HUES64 (cell line): ENCODE measurements at regions not wholly inside any gene's neighbourhood (a gene's known extent, or its start where the extent isn't known, plus 50 kb on each side); places are given as distances from the start of the nearest gene placed in this dataset.

Source experiments
- H3K27ac ChIP-seq: 2 replicates; pipeline ENCODE4 v1.7.0; 2013; ENCODE audit warnings: low read depth, low read length, inconsistent platforms
- H3K27me3 ChIP-seq: 2 replicates; pipeline ENCODE4 v1.6.1; 2013; ENCODE audit warnings: mild to moderate bottlenecking, low read length; ENCODE audit not compliant: insufficient read depth
- H3K36me3 ChIP-seq: 2 replicates; pipeline ENCODE4 v1.6.1; 2013; ENCODE audit warnings: mild to moderate bottlenecking, low read length; ENCODE audit not compliant: insufficient read depth
- H3K4me1 ChIP-seq: 2 replicates; pipeline ENCODE4 v1.6.1; 2013; ENCODE audit warnings: mild to moderate bottlenecking, low read length, moderate library complexity; ENCODE audit not compliant: insufficient read depth
- H3K4me3 ChIP-seq: 2 replicates; pipeline ENCODE4 v1.5.1; 2013; ENCODE audit warnings: mild to moderate bottlenecking, low read length, moderate library complexity
- H3K9ac ChIP-seq: 2 replicates; pipeline ENCODE4 v1.6.1; 2013; ENCODE audit warnings: mild to moderate bottlenecking, low read depth, low read length
- H3K9me3 ChIP-seq: 2 replicates; pipeline ENCODE4 v1.6.1; 2013; ENCODE audit warnings: low read depth, low read length; ENCODE audit not compliant: insufficient read depth
- WGBS: fragments of 150-250, 120-280 bp; methylation state at CpG from one replicate; pipeline ENCODE4 v1.1.7; 2013; ENCODE audit warnings: missing lambda C conversion rate; 5-methylcytosine and 5-hydroxymethylcytosine counted together

DNA sequence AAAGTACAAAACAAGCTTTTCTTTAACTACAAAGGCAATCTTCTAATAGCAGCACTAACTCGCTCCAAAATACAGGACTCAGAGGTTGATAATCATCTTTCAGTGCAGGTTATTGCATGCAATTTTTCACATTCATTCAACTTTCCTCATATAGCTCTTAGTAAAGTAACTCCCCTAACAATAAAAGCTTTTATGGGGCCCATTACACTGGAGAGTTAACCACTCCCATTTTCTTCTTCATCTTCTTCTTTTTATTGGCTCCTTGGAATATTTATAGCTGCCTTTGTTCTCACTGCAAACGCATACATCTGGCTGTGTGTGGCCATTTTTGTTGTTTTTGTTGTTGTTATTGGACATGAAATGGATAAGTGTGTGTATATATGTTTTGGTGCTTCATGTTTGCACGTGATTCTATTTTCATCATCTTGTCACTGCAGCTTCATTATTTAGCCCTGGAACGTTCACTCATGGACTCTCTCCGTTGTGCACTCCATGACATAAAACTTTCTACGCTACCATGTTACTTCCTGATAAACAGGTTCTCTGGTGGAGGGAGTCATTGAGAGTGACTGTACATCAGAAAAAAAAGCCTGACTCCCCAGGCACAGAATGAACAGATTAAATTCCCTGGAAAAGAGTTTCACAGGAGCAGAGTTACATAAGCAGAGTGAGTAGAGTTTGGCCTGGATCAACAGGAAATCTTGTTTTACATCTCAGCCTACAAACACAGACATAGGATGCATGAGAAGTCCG is 236.4 kb upstream of the SP4 start:
- no peak overlapping the region for H3K9ac ChIP-seq
- no peak overlapping the region for H3K4me3 ChIP-seq
- H3K27ac ChIP-seq, result no peak overlapping the region
- H3K9me3 ChIP-seq, result no peaks in the 10 kb centered on the region
- H3K36me3 ChIP-seq, result no peaks in the 10 kb centered on the region
- 0 out of 2 replicates have a peak, but pooled peaks cover 7% of the 10 kb centered on the region for H3K4me1 ChIP-seq
- H3K27me3 ChIP-seq, result no peaks in the 10 kb centered on the region
- WGBS, result 97% methylated on average over 7 of the region's 7 CpGs

DNA sequence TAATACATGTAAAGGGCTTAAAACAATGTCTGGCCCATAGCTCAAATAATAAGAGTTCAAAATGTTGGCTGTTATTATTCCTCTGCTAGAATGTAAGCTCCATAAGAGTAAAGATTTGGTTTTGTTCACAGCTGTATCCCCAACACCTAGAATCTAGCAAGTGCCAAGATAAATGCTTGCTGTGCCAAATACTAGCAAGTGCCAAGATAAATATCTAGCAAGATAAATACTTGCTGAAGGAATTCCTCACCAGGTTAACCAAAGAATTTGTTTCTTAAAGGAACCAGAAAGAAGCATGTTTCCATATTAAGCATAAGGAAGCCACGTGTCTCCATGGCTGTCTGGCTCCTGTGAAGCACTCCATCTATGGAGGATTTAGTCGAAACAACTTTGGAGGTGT is 235.2 kb upstream of the SP4 start:
- Histone ChIP-seq H3K4me3 (no peak overlapping the region), H3K9me3 (no peaks in the 10 kb centered on the region), H3K27me3 (no peaks in the 10 kb centered on the region), H3K27ac (no peak overlapping the region), H3K9ac (no peak overlapping the region), H3K36me3 (no peaks in the 10 kb centered on the region), H3K4me1 (0 out of 2 replicates have a peak, but pooled peaks cover 7% of the 10 kb centered on the region)
- WGBS, result 88% methylated on average over 2 of the region's 2 CpGs

DNA sequence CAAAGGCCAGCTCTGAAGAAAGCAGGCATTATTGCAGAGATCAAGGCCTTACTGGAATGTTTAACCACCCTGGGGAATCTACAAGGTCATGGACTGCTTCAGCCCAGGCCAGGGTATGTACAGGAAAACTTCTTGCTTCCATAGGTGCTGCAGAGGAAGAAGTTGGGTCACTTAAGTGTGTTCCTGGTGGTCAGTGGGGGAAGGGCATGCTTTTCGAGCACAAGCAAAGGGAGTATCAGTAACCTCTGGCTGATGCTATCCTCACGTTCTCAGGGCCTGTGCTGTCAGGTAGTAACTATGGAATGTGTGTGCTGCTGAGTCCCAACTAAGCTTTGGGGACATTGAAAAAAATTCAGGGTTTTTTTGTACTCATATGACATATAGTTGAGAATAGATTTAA is 234.0 kb upstream of the SP4 start:
- 77% methylated on average over 2 of the region's 2 CpGs for WGBS
- Histone ChIP-seq H3K27ac (no peak overlapping the region), H3K4me3 (no peak overlapping the region), H3K36me3 (no peaks in the 10 kb centered on the region), H3K9ac (no peak overlapping the region), H3K27me3 (no peaks in the 10 kb centered on the region), H3K4me1 (0 out of 2 replicates have a peak, but pooled peaks cover 7% of the 10 kb centered on the region), H3K9me3 (no peaks in the 10 kb centered on the region)

DNA sequence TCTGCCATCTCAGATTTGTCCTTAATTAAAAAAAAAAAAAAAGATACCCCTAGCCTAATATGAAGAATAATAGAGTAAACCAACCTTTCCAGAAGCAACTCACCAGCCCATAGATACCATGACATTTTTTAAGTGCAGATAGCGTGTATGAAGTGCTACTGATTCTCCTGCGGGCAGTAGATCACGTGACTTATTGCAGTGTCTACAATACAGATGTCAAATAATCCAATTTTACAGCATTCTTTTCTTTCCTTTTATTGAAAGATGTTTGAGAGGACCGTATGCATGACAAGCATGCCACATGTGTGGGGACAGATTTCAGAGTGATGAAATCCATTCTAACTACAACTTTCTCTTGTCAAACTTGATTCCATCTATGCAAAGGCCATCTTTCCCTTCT is 232.9 kb upstream of the SP4 start:
- H3K9ac ChIP-seq, result no peak overlapping the region
- no peak overlapping the region for H3K4me3 ChIP-seq
- WGBS, result 98% methylated on average over 3 of the region's 4 CpGs
- H3K27ac ChIP-seq, result no peak overlapping the region
- 0 out of 2 replicates have a peak, but pooled peaks cover 7% of the 10 kb centered on the region for H3K4me1 ChIP-seq
- H3K9me3 ChIP-seq, result no peaks in the 10 kb centered on the region
- H3K36me3 ChIP-seq, result no peaks in the 10 kb centered on the region
- H3K27me3 ChIP-seq, result no peaks in the 10 kb centered on the region

DNA sequence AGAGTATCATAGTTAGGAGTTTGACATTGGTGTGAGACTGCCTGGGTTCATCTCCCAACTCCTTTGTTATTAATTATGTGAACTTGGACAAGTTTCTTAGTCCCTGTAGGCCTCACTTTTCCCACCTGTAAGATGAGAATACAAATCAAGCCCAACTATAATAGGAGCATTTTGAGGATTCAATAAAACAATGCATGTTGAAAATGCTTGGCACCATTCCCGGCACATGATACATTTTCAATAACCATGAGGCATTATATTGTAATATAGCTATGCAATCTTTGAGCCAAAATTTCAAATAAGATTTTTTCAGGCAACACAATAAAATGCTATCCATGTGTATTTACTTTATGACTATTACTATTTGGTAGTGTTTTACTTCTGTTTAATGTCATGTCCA is 229.0 kb upstream of the SP4 start:
- WGBS, result 80% methylated on average over 1 of the region's 1 CpG
- Histone ChIP-seq H3K27ac (no peak overlapping the region), H3K27me3 (no peaks in the 10 kb centered on the region), H3K36me3 (no peaks in the 10 kb centered on the region), H3K4me1 (peaks cover 7% of the 10 kb centered on the region; the same call in 1 of the 2 replicates), H3K9me3 (no peaks in the 10 kb centered on the region), H3K4me3 (no peak overlapping the region), H3K9ac (no peak overlapping the region)

DNA sequence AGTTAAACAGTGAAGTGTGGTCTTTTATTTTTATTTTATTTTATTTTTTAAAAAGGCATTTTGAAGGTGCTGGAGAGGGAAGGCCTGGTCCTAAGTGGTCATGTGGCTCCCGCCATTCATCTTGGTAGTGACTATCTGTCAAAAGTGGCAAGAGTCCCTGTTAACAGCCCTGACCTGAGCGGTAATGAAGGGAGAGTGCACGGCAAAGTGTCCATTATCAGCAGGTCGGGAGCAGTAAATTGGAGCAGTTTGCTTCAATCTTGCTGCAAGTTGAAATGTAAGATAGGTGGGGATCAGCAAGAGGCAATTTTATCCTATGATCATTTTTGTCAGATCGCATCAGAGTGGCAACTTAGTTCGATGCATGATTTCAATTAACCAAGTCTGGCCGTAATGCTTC is 227.4 kb upstream of the SP4 start:
- Histone ChIP-seq H3K27me3 (no peaks in the 10 kb centered on the region), H3K9me3 (no peaks in the 10 kb centered on the region), H3K9ac (no peak overlapping the region), H3K36me3 (no peaks in the 10 kb centered on the region), H3K27ac (no peak overlapping the region), H3K4me3 (no peak overlapping the region), H3K4me1 (peaks cover 4% of the 10 kb centered on the region; the same call in 1 of the 2 replicates)
- 94% methylated on average over 7 of the region's 7 CpGs for WGBS

DNA sequence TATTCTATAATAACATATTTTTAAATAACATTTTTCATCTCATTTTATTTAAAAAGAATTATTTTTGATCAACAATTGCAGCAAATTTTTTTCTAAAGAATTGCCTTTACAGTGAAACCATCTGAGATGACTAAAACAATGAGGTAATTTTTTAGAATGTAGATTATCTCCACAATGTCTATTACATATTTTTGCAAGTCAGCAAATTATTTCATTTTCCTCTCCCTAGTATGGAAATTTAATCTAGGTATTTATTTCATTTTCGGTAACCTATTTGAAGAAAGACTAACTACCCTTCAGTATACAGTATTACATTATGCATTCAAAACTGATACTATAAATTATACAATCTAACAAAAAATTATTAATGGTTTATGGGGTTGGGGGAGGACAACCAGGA is 213.2 kb upstream of the SP4 start:
- Histone ChIP-seq H3K9me3 (no peaks in the 10 kb centered on the region), H3K27ac (no peak overlapping the region), H3K4me3 (no peak overlapping the region), H3K4me1 (no peaks in the 10 kb centered on the region), H3K9ac (no peak overlapping the region), H3K36me3 (no peaks in the 10 kb centered on the region), H3K27me3 (no peaks in the 10 kb centered on the region)
- no CpG with 5 or more reads among the region's 1 CpG for WGBS

DNA sequence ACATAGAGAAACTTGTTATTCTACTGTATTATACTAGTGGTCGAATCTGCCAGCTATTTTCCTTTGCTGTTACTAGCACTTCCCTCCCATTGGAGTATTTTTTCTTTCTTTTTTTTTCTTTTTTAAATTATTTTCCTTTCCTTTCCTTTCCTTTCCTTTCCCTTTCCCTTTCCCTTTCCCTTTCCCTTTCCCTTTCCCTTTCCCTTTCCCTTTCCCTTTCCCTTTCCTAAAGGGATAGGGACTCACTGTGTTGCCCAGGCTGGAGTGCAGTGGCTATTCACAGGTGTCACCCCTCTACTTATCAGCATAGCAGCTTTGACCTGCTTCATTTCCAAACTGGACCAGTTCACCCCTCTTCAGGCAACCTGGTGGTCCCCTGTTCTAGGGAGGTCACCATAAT is 212.6 kb upstream of the SP4 start:
- Histone ChIP-seq H3K9ac (no peak overlapping the region), H3K4me1 (no peaks in the 10 kb centered on the region), H3K9me3 (no peaks in the 10 kb centered on the region), H3K27me3 (no peaks in the 10 kb centered on the region), H3K27ac (no peak overlapping the region), H3K4me3 (no peak overlapping the region), H3K36me3 (no peaks in the 10 kb centered on the region)
- 83% methylated on average over 1 of the region's 1 CpG for WGBS

DNA sequence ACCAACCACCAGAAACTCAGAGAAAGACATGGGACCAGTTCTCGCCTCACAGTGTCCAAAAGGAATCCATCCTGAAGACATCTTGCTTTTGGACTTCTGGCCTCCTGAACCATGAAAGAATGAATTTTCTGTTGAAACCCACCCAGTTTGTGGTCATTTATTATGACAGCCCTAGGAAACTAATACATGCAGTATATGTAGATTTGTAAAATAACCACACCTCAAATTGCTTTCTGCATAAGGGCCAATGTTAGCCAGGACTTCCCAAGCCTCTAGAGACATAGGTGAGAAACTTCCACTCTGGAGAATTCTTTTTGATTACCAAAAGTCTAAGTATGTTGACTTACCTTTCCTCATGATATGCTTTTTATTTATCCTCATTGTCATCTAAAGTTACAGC is 210.5 kb upstream of the SP4 start:
- Histone ChIP-seq H3K27me3 (no peaks in the 10 kb centered on the region), H3K36me3 (no peaks in the 10 kb centered on the region), H3K9me3 (no peaks in the 10 kb centered on the region), H3K9ac (no peak overlapping the region), H3K4me3 (no peak overlapping the region), H3K4me1 (no peaks in the 10 kb centered on the region), H3K27ac (no peak overlapping the region)
- WGBS, result 96% methylated on average over 1 of the region's 1 CpG

DNA sequence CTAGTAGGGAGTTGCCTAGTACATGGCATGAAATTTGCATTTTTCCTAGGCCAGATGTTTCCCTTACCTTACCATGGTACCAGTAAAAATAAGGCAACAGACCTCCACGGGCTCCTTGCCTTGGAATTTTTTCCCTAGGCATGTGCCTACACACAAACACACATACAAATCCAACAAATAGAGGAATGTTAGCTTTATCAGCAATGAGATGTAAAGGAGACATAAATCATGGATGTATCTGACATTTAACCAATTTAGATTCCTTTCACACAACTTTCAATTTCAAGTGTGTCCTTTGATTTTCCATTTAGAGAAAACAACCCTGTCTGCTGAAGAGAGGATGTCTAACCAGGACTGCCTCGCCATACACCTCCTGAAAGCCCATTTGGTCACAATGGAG is 209.7 kb upstream of the SP4 start:
- Histone ChIP-seq H3K4me3 (no peak overlapping the region), H3K9me3 (no peaks in the 10 kb centered on the region), H3K4me1 (no peaks in the 10 kb centered on the region), H3K27ac (no peak overlapping the region), H3K9ac (no peak overlapping the region), H3K36me3 (no peaks in the 10 kb centered on the region), H3K27me3 (no peaks in the 10 kb centered on the region)
- 87% methylated on average over 2 of the region's 2 CpGs for WGBS

DNA sequence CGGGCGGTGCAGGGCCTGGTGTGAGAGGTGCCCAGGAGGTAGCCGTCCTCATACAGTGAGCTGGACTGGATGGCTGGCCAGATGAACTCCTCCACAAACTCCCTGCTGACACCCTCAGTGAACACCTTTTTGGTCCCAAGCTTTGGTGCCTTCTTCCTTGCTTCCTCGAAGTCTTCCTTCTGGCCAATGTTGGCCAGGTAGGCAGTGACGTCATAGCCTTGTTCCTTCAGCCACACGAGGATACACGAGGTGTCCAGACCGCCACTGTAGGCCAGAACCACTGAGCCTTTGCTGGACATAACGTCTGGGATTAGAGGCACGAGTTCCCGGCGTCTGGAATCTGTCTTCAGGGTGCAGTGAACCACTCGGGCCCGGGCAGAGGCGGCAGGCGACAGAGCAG is 206.8 kb upstream of the SP4 start:
- 92% methylated on average over 16 of the region's 16 CpGs for WGBS
- H3K9ac ChIP-seq, result no peak overlapping the region
- H3K27me3 ChIP-seq, result no peaks in the 10 kb centered on the region
- H3K4me3 ChIP-seq, result no peak overlapping the region
- H3K9me3 ChIP-seq, result no peaks in the 10 kb centered on the region
- no peaks in the 10 kb centered on the region for H3K4me1 ChIP-seq
- no peaks in the 10 kb centered on the region for H3K36me3 ChIP-seq
- no peak overlapping the region for H3K27ac ChIP-seq
